ENCODE measurements at regions not wholly inside any gene's neighbourhood (a gene's known extent, or its start where the extent isn't known, plus 50 kb on each side); places are given as distances from the start of the nearest gene placed in this dataset.

DNA sequence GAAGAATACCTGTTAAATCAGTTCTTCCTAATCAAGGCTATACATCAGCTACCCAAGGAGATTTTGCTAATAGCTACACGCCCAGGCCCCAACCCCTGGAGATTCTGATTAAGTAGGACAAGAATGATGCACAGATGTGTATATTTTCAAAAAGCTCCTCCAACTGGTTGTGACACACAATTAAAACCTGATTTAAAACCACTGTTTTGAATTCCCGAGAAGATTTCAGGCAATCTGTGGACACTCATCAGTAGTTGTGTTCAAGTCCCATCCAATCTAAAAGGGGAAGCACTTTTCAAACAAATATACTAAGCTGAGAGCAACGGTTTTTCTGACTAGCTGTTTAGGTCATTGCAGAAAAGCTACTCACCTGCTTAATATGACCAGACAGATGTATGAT lies 118.9 kb upstream of the NHSL1 start:
- intact Hi-C loops (cut with micrococcal nuclease) = no loop called here
- Mint-ChIP-seq H3K4me3 (no peak overlapping the region), H3K36me3 (no peaks in the 10 kb centered on the region), H3K27me3 (peaks cover 0 to 9% (median 0%) of the 10 kb centered on the region in 5 donors), H3K9me3 (no peaks in the 10 kb centered on the region), H3K4me1 (no peaks in the 10 kb centered on the region), H3K27ac (no peak overlapping the region)
- DNase-seq = no peak
- no peak overlapping the region for H3K4me3 ChIP-seq (ENCODE audit: low read length)
- no peaks in the 10 kb centered on the region for H3K4me1 ChIP-seq (ENCODE audit: control insufficient read depth in 2 of 2, insufficient read depth in 2 of 2, low read length in 2 of 2)
- no peak for ATAC-seq
- H3K27me3 ChIP-seq (ENCODE audit: control insufficient read depth in 2 of 2, insufficient read depth in 2 of 2, low read length in 2 of 2) = no peaks in the 10 kb centered on the region
- H3K27ac ChIP-seq (ENCODE audit: low read depth, low read length) = no peak overlapping the region
- H3K9me3 ChIP-seq (ENCODE audit: control insufficient read depth in 2 of 3, low read length in 3 of 3) = no peaks in the 10 kb centered on the region
- H3K36me3 ChIP-seq (ENCODE audit: control insufficient read depth in 2 of 3, insufficient read depth in 3 of 3, low read length in 3 of 3) = no peaks in the 10 kb centered on the region
- CTCF ChIA-PET = no interaction called here
- POLR2A ChIA-PET = no interaction called here

DNA sequence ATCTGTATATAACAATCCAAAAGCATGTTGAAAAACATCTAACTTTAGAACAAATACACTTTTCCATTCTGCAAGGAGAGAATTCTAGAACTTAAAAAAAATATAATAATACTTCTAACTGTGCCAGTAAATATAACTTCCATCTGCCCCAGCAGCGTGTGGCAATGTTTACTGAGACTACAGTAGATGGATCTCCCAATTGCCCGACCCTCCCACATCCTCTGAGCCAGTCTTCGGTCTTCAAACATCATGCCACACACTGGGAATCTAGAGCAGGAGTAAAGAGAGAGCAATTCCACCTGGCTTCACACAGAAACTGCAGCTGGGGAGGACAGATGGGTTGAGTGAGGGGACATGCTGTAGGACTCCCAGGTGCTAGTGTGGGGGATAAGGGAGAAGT lies 121.3 kb upstream of the NHSL1 start:
- Mint-ChIP-seq H3K4me1 (no peaks in the 10 kb centered on the region), H3K36me3 (no peaks in the 10 kb centered on the region), H3K27me3 (peaks cover 0 to 9% (median 0%) of the 10 kb centered on the region in 5 donors), H3K27ac (no peak overlapping the region), H3K9me3 (no peaks in the 10 kb centered on the region), H3K4me3 (no peak overlapping the region)
- no peak overlapping the region for H3K27ac ChIP-seq (ENCODE audit: low read depth, low read length)
- no peaks in the 10 kb centered on the region for H3K36me3 ChIP-seq (ENCODE audit: control insufficient read depth in 2 of 3, insufficient read depth in 3 of 3, low read length in 3 of 3)
- H3K27me3 ChIP-seq (ENCODE audit: control insufficient read depth in 2 of 2, insufficient read depth in 2 of 2, low read length in 2 of 2) = no peaks in the 10 kb centered on the region
- DNase-seq (no peak), ATAC-seq (no peak)
- intact Hi-C loops (cut with micrococcal nuclease) = no loop called here
- CTCF ChIA-PET = no interaction called here
- no peaks in the 10 kb centered on the region for H3K9me3 ChIP-seq (ENCODE audit: control insufficient read depth in 2 of 3, low read length in 3 of 3)
- POLR2A ChIA-PET = no interaction called here
- no peak overlapping the region for H3K4me3 ChIP-seq (ENCODE audit: low read length)
- no peaks in the 10 kb centered on the region for H3K4me1 ChIP-seq (ENCODE audit: control insufficient read depth in 2 of 2, insufficient read depth in 2 of 2, low read length in 2 of 2)

DNA sequence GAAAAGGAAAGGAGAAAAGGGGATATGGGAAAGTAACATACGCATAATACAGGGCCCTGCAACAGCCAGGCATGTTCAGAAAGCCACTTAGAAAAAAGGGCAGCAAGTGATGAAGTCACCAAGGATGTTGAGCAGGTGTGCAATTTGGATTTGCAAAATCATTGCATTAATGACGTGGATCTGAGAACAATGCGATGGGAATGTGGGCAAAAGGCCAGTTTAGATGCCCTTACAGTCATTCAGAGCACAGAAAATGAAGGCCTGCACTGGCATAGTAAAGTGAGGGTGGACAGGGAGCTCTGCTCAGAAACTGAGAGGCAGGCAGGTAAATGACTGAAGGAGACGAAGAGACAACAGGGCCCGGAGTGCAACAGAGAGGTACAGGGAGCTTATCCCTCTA lies 123.7 kb upstream of the NHSL1 start:
- H3K4me1 ChIP-seq (ENCODE audit: control insufficient read depth in 2 of 2, insufficient read depth in 2 of 2, low read length in 2 of 2) = no peaks in the 10 kb centered on the region
- no peaks in the 10 kb centered on the region for H3K4me1 Mint-ChIP-seq
- ChIA-PET CTCF (no interaction called here), POLR2A (no interaction called here)
- no peaks in the 10 kb centered on the region for H3K27me3 ChIP-seq (ENCODE audit: control insufficient read depth in 2 of 2, insufficient read depth in 2 of 2, low read length in 2 of 2)
- no peak overlapping the region for H3K27ac Mint-ChIP-seq
- no peak overlapping the region for H3K4me3 ChIP-seq (ENCODE audit: low read length)
- ATAC-seq (no peak), DNase-seq (no peak)
- no peaks in the 10 kb centered on the region for H3K9me3 Mint-ChIP-seq
- peaks cover 0 to 10% (median 0%) of the 10 kb centered on the region in 5 donors for H3K27me3 Mint-ChIP-seq
- no peaks in the 10 kb centered on the region for H3K36me3 Mint-ChIP-seq
- H3K9me3 ChIP-seq (ENCODE audit: control insufficient read depth in 2 of 3, low read length in 3 of 3) = no peaks in the 10 kb centered on the region
- no peak overlapping the region for H3K27ac ChIP-seq (ENCODE audit: low read depth, low read length)
- no peaks in the 10 kb centered on the region for H3K36me3 ChIP-seq (ENCODE audit: control insufficient read depth in 2 of 3, insufficient read depth in 3 of 3, low read length in 3 of 3)
- no peak overlapping the region for H3K4me3 Mint-ChIP-seq
- intact Hi-C loops (cut with micrococcal nuclease) = no loop called here

DNA sequence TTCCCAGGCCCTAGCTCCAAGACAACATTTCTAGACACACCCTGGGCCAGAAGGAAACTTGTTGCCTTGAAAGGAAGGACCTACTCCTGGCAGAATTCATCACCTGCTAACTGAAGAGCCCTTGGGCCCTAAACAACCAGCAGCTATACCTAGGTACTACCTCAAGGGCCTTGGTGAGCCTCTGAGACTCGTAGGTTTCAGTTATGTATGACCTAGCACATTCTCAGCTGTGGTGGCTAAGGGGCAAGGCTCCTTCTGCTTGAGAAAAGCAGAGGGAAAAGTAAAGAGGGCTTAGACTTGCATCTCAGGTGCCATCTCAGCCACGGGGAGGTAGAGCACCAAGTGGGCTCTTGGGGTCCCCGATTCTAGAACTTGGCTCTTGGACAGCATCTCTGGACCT lies 132.3 kb upstream of the NHSL1 start:
- H3K4me3 ChIP-seq (ENCODE audit: low read length) = no peak overlapping the region
- ATAC-seq (no peak), DNase-seq (no peak)
- no peaks in the 10 kb centered on the region for H3K27me3 ChIP-seq (ENCODE audit: control insufficient read depth in 2 of 2, insufficient read depth in 2 of 2, low read length in 2 of 2)
- no peak overlapping the region for H3K4me3 Mint-ChIP-seq
- peaks cover 0 to 16% (median 3%) of the 10 kb centered on the region in 11 donors for H3K9me3 Mint-ChIP-seq
- intact Hi-C loops (cut with micrococcal nuclease) = no loop called here
- peaks cover 6 to 36% (median 17%) of the 10 kb centered on the region in 5 donors for H3K27me3 Mint-ChIP-seq
- H3K4me1 Mint-ChIP-seq = no peaks in the 10 kb centered on the region
- H3K27ac ChIP-seq (ENCODE audit: low read depth, low read length) = no peak overlapping the region
- H3K4me1 ChIP-seq (ENCODE audit: control insufficient read depth in 2 of 2, insufficient read depth in 2 of 2, low read length in 2 of 2) = no peaks in the 10 kb centered on the region
- CTCF ChIA-PET = no interaction called here
- POLR2A ChIA-PET = no interaction called here
- no peaks in the 10 kb centered on the region for H3K36me3 ChIP-seq (ENCODE audit: control insufficient read depth in 2 of 3, insufficient read depth in 3 of 3, low read length in 3 of 3)
- no peak overlapping the region for H3K27ac Mint-ChIP-seq
- no peaks in the 10 kb centered on the region for H3K9me3 ChIP-seq (ENCODE audit: control insufficient read depth in 2 of 3, low read length in 3 of 3)
- H3K36me3 Mint-ChIP-seq = no peaks in the 10 kb centered on the region

DNA sequence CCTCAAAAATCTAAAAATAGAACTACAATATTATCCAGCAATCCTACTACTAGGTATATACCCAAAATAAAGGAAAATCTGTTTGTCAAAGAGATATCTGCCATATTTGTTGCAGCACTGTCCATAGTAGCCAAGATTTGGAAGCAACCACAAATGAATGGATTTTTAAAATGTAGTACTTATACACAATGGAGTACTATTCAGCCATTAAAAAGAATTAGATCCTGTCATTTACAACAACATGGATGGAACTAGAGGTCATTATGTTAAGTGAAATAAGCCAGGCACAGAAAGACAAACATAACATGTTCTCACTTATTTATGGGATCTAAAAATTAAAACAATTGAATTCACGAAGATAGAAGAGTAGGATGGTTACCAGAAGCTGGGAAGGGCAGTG lies 135.7 kb upstream of the CCDC28A start:
- DNase-seq = no peak
- no peaks in the 10 kb centered on the region for H3K9me3 ChIP-seq (ENCODE audit: control insufficient read depth in 2 of 3, low read length in 3 of 3)
- no peaks in the 10 kb centered on the region for H3K4me1 Mint-ChIP-seq
- ChIA-PET CTCF (no interaction called here), POLR2A (no interaction called here)
- ATAC-seq = no peak
- H3K4me3 ChIP-seq (ENCODE audit: low read length) = no peak overlapping the region
- intact Hi-C loops (cut with micrococcal nuclease) = no loop called here
- H3K27ac ChIP-seq (ENCODE audit: low read depth, low read length) = no peak overlapping the region
- peaks cover 0 to 7% (median 2%) of the 10 kb centered on the region in 11 donors for H3K9me3 Mint-ChIP-seq
- H3K27me3 Mint-ChIP-seq = peaks cover 0 to 31% (median 5%) of the 10 kb centered on the region in 5 donors
- H3K4me1 ChIP-seq (ENCODE audit: control insufficient read depth in 2 of 2, insufficient read depth in 2 of 2, low read length in 2 of 2) = no peaks in the 10 kb centered on the region
- no peaks in the 10 kb centered on the region for H3K27me3 ChIP-seq (ENCODE audit: control insufficient read depth in 2 of 2, insufficient read depth in 2 of 2, low read length in 2 of 2)
- H3K36me3 Mint-ChIP-seq = no peaks in the 10 kb centered on the region
- H3K36me3 ChIP-seq (ENCODE audit: control insufficient read depth in 2 of 3, insufficient read depth in 3 of 3, low read length in 3 of 3) = no peaks in the 10 kb centered on the region
- H3K27ac Mint-ChIP-seq = no peak overlapping the region
- H3K4me3 Mint-ChIP-seq = no peak overlapping the region

DNA sequence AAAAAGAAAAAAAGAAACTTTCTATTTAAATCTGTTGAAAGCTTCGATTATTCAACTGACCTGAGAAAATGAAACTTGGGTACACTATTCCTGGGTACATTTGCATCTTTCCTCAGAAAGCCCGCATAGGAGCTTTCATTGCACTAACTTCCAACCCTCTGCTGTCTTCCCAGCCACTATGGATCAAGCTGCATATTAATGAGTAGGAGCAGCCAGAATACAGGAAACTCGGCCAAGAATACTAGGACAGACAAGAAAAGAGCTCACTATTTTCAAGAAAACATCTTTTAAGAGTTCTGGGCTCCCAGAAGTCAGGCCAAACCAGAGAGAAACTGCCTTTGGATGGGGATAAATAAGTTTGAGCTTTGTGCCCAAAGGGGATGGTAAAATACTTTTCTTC lies 135.0 kb upstream of the CCDC28A start:
- Histone ChIP-seq H3K27ac (ENCODE audit: low read depth, low read length) (no peak overlapping the region), H3K4me1 (ENCODE audit: control insufficient read depth in 2 of 2, insufficient read depth in 2 of 2, low read length in 2 of 2) (no peaks in the 10 kb centered on the region), H3K36me3 (ENCODE audit: control insufficient read depth in 2 of 3, insufficient read depth in 3 of 3, low read length in 3 of 3) (no peaks in the 10 kb centered on the region), H3K9me3 (ENCODE audit: control insufficient read depth in 2 of 3, low read length in 3 of 3) (no peaks in the 10 kb centered on the region), H3K4me3 (ENCODE audit: low read length) (no peak overlapping the region), H3K27me3 (ENCODE audit: control insufficient read depth in 2 of 2, insufficient read depth in 2 of 2, low read length in 2 of 2) (no peaks in the 10 kb centered on the region)
- Mint-ChIP-seq H3K9me3 (peaks cover 0 to 4% (median 0%) of the 10 kb centered on the region in 11 donors), H3K36me3 (no peaks in the 10 kb centered on the region), H3K27me3 (peaks cover 0 to 23% (median 0%) of the 10 kb centered on the region in 5 donors), H3K4me1 (no peaks in the 10 kb centered on the region), H3K4me3 (no peak overlapping the region), H3K27ac (no peak overlapping the region)
- ATAC-seq = no peak
- DNase-seq = no peak
- intact Hi-C loops (cut with micrococcal nuclease) = no loop called here
- ChIA-PET POLR2A (no interaction called here), CTCF (no interaction called here)

DNA sequence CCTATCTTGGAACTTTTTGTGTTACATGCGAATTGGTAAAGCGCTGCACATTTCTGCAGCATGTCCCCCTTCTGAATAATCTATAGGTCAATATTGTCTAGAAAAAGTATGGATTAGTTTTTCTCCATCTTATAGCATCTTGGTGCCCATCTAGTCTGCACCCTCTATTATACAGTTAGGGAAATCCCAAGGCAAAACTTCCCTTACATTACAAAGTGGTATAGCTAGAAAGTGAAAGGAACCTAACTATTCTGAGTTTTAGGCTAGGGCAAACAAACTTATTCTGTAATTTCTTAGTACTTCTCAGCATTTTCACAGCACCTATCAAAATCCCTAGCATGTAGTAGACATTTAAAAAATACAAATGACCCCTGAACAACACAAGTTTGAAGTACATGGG lies 133.5 kb upstream of the CCDC28A start:
- Histone ChIP-seq H3K36me3 (ENCODE audit: control insufficient read depth in 2 of 3, insufficient read depth in 3 of 3, low read length in 3 of 3) (no peaks in the 10 kb centered on the region), H3K27me3 (ENCODE audit: control insufficient read depth in 2 of 2, insufficient read depth in 2 of 2, low read length in 2 of 2) (no peaks in the 10 kb centered on the region), H3K9me3 (ENCODE audit: control insufficient read depth in 2 of 3, low read length in 3 of 3) (no peaks in the 10 kb centered on the region), H3K27ac (ENCODE audit: low read depth, low read length) (no peak overlapping the region), H3K4me3 (ENCODE audit: low read length) (no peak overlapping the region), H3K4me1 (ENCODE audit: control insufficient read depth in 2 of 2, insufficient read depth in 2 of 2, low read length in 2 of 2) (no peaks in the 10 kb centered on the region)
- H3K4me3 Mint-ChIP-seq = no peak overlapping the region
- ATAC-seq (no peak), DNase-seq (no peak)
- peaks cover 0 to 11% (median 0%) of the 10 kb centered on the region in 5 donors for H3K27me3 Mint-ChIP-seq
- no peak overlapping the region for H3K27ac Mint-ChIP-seq
- intact Hi-C loops (cut with micrococcal nuclease) = no loop called here
- ChIA-PET CTCF (interaction anchor here (0.6 kb wide), 1 partner anchor 21 kb away, joined by 3 read pairs; no protein-coding TSS in a partner anchor), POLR2A (no interaction called here)
- no peaks in the 10 kb centered on the region for H3K9me3 Mint-ChIP-seq
- H3K4me1 Mint-ChIP-seq = no peaks in the 10 kb centered on the region
- no peaks in the 10 kb centered on the region for H3K36me3 Mint-ChIP-seq

Data from naive thymus-derived CD4-positive, alpha-beta T cell (primary cell).